EL (cell line): ENCODE measurements at regions not wholly inside any gene's neighbourhood (a gene's known extent, or its start where the extent isn't known, plus 50 kb on each side); places are given as distances from the start of the nearest gene placed in this dataset.
A peak's percentile ranks its signal among the peaks of the same experiment; 100 is the strongest.

Source experiments
- DNase-seq: peaks from one replicate; pipeline ENCODE4 v3.0.0-alpha.2; 2016

DNA sequence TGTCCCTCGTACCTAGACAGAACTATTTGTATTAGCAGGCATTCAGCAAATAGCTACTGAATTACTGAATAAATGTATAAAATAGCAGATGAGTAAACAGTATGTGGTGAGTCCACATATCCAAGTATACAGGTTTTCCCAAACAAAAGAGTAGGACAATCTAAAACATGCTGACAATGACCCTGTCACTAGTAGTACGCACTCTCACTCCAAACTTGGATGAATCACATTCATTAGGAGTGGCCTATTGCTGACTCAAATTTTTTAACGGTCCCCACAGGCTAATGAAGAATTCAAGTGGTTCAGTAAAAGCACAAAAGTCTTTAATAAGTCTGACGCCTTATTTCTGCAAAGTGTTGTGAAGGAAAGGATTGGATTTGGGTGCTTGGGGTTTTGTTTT lies 449.3 kb upstream of the THBS1 start:
- peak; percentile 42 for DNase-seq

DNA sequence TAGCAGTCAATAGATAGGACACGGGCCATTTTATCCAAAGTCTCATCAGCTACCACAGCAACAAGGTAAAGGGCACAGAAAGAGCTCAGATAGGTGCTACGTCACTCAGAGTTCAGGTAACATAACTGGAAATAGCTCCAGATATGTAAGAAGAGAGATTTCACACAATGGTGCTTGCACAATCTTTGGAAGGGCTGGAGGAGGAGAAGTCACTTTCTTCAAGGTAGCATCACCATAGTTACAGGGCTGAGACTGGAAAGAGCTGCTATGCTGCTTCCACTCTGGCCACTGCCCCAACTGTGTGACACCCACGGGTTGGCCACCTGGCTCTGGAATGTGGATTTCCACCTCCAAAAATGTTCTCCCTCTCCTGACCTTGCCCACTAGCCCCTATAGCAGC lies 448.8 kb upstream of the THBS1 start:
- DNase-seq: no peak

DNA sequence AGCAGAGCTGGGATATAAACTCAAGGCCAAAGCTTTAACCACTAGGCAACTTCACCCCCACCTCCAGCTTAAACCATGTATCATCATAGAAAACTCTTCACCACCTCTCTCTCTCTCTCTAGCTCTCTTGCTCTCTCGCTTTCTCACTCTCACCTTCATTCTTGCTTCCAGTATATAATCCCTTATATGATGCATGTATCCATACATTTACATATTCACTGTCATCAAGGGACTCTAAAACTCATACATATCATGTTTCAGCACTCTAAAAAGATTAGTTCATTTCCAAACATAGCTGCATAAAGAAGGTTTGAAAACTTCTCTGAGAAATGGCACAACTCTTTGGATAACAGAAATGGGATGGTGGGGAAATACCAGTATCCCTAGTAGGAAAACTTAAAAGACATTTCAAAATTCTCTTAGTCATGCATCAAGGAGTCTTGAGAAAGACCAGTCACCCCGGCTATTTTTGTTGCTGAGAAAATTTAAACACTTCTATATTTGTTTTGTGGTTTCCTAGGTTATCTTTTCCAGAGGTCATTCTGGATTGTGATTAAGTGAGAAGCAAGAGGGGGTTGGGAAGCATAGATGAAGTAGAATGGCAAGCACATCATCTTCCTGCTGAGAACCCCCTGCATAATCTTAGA lies 447.8 kb upstream of the THBS1 start:
- DNase-seq: peak; percentile 57

DNA sequence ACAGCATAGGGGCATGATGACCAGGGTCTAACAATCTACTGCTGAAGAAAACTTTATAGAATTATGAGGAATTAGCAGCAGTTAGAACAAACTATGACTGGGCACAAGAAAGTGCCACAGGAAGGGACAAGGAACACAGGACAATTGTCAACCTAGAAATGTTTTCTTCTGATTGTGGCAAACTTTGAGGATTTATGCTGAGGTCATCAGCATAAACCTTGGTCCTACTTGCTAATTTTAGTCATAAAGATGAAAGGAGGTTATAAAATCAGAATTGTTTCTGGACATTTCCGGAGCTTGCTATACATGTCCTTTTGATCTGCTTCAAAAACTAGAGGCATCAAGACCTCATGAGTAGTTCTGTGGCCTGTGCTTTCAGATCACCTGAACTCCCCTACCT lies 446.6 kb upstream of the THBS1 start:
- no peak for DNase-seq

DNA sequence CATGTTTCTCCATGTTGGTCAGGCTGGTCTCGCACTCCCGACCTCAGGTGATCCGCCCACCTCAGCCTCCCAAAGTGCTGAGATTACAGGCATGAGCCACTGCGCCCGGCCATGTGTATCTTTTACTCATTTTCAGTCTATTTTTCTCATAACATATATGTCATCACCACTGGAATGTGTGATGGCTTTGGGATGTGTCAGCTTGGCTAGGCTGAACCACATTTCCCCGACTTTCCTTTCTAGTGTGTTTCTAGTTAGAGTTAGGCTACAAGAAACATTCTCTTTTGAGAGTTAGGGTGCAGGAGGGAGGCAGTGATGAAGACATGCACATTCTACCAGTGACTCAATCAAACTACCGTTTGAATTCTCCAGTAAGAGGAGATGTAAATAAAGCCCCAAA lies 444.9 kb upstream of the THBS1 start:
- peak; percentile 90 for DNase-seq

DNA sequence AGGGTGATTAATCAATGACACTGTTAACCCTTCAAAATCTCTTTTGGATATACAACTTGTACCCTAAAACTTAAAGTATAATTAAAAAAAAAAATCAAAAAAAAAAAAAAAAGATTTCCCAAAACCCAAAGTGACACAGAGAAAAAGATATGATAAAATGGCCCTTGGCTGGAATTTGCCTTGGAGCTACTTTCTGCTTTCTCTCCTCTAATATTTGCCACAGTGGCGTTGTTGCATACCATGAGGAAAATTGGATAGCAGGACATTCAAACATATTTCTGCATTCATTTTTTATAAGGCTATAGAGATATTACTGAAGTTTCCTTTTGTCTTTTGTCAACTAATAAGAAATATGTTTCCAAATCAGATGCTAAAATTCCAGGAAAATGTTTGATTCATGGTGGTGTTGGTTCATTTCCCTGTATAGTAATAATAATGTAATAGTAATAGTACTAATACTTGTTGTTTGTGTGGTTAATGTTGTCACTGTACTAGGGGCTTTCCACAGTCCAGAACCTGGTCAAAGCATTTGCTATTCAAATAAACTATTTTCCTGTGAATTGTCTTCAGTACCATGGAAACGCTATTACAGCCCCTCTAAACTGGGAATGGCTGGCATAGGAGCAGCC lies 441.3 kb upstream of the THBS1 start:
- DNase-seq: peak; percentile 31

DNA sequence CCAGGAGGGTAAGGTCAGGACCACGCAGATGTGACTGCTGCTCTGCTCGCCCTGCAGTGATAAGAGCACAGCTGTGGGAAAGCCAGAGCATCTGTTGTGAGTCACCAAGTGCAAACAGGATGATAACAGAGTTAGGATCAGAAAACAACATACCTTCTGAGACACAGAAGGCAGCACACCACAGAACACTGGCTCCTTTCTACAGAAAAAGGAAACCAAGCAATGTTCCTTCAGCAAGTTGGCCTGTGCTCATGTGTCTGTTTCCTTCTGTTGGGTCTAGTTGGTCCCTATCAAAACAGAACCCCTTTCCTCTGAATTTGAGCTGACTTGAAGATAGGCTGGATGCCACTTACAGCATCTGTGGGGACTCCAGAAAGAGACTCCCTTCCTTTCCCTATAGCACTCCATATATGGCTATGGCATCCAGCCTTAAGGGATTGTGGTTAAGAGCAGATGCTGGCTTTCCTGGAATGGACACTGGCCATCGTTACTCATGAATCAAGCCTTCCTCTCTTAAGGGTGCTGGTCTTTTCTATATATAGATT lies 440.7 kb upstream of the THBS1 start:
- peak; percentile 96 for DNase-seq

DNA sequence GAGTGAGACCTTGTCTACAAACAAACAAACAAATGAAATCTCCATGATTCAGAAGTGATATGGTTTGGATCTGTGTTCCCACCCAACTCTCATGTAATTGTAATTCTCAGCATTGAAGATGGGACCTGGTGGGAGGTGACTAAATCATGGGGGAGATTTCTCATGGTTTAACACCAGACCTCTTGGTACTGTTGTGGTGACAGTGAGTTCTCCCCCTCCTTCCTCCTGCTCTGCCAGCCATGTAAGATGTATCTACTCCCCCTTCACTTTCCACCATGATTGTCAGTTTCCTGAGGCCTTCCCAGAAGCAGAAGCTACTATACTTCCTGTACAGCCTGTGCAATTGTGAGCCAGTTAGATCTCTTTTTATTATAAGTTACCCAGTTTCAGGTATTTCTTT lies 438.4 kb upstream of the THBS1 start:
- DNase-seq: no peak

DNA sequence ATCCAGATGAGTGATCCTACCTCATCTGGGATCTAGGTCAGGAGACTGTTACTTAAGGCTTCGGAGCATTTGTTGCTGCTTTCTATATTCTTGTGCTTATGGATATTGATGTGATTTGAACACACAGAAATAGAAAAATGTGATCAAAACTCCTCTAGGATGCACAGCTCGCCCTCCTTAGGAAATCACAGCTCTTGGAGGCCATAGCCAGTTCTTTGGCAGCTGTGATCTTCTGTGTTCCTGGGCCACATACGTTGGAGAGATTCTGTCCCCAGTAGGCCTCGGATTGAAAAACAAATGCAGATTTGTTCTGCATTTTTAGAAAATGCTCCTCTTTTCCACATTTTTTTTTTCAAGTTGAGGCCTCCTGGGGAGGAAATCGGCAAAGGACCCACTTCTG lies 437.4 kb upstream of the THBS1 start:
- DNase-seq: no peak

DNA sequence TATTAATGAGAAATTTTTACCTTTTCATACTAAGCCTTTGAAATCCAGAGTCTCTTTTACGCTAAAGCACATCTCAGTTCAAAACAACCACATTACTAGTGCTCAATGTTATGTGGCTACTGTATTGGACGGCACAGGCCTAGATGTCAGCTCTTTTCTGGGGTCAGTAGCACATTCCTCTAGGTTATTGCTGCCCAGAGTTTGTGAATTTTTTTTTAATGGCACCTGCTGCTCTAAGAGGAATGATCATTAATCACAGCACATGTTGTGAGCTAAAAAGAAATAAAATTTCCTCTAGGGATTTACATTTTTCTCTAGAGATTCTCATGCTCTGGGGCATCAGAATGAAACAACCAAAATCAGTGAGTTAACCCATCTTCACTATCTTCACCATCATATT lies 436.8 kb upstream of the THBS1 start:
- DNase-seq: no peak

DNA sequence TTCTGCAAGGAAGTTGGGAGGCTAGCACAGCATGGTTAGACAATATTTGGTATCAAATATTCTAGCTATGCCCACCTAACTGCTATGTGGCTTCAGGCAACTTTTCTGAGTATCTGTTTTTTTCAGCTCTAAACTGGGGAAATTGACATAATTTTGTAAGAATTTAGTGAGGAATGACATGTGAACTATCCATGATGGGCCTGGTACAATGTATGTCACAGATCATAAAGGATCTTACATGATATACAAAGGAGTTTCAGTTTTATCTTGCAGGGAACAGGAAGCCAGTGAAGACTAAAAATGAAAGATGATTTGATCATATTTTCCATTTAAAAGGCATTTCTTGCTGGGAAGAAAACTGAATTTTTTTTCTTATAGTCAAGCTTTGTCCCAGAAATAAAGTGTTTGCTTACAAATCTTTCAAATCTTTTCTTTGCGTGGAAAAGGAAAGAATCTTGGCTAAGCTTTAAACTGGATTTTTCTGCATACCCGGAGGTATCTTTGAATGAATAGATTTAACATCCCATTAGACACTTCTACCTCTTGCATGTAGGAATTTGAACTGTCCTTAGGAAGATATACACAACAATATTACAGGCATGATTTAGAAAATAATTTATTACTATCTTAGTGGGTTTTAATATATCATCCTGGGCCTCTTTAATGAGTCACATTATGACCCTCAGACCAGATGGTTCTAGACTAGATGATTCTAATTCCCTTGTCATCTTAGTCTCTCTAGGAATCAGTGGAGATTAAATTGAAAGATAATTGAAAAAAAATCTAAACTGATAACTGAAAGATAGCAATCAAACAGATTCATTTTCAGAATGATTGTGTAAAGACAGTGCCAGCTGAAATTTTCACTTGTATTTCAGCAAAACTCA lies 436.0 kb upstream of the THBS1 start:
- DNase-seq: peak; percentile 40

DNA sequence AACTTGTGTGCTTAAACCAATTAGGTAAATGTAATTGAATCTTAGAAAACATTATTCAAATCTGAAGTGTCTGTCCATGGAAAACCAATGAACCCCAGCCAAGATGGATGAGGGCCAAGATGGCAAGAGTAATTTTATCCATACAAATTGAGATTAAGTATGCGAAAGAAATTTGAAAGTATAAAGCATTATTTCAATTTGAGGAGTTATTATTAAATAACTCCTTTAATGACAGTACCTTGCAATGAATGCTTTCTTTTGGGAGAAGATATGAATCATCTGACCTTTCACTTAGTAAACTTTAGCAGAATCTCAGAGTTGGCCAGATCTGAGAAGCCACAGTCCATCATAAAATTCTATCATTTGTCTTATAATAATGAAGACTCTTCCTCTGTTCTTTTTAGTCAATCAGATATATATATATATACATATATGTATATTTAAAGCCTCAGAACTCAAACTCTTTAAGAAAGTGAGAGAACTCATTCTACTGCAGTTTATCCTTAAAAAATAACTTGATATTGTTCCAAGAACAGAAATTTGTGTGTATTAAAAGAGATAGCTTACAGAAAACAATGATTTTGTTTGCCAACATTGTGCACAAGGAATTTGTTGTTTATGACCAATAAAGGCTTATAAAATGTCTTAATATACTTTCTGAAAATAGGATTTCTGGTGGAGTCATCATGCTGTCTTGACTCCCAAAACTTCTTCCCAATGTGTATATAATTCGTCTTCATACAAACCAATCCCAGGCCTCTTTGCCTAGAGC lies 434.8 kb upstream of the THBS1 start:
- peak; percentile 56 for DNase-seq

DNA sequence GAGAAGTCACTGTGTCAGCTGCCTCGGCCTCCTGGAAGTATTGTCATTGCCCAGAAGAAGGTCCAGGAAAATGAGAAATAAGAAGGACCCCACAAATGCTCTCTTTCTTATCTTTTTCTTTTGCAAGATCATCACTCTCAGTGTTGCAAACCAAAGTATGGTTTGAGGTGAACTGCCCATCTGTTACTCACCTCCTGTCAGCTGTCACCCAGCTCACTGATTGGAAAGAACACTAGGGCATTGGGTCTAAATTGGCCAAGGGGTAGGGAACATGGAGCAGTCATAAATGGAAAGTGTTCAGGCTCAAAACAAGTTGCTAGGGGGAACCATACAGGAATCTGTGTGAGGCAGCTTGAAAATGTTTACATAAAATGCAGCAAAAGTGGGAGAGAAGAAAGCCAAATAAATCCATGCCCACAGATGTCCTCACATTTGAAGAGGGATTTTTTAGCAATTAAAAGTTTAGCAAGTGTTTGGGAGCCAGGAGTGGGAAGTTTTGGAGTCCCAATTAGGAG lies 431.2 kb upstream of the THBS1 start:
- no peak for DNase-seq

DNA sequence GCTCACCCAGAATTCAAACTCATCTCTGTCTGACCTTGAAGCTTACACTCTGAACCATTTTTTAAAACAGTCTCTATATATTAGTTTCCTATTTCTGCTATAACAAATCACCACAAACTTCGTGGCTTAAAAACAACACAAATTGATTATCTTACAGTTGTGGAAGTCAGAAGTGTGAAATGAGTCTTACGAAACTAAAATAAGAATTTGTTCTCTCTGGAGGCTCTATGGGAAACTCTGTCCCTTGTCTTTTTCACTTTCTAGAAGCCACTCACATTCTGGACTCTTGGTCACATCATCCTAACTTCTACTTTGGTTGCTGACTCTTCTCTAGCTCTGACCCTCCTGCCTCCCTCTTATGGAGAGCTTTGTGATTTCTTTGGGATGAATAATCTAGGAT lies 429.3 kb upstream of the THBS1 start:
- DNase-seq: no peak

DNA sequence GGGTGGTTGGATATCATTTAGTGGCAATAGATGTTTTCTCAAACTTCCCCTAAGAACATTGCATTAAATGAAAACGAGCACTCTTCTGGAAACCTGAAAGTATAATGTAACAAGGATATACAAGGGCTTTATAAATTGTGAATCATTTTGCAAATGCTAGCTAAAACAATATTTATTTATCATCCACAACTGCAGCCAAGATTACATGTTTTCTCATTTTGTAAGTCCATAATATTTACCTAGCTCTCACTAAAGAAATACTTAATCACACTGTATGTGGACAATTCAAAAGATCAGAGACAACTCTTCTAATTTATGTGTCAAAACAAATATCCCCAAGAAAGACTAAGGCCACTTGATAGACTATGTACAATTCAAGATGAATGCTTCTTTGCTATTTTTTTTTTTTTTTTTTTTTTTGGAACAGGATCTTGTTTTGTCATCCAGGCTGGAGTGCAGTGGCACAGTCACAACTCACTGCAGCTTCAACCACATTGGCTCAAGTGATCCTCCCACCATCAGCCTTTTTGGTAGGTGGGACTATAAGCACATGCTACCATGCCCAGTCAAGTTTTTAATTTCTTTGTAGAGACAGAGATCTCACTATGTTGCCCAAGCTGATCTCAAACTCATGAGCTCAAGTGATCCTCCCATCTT lies 427.7 kb upstream of the THBS1 start:
- DNase-seq: no peak

DNA sequence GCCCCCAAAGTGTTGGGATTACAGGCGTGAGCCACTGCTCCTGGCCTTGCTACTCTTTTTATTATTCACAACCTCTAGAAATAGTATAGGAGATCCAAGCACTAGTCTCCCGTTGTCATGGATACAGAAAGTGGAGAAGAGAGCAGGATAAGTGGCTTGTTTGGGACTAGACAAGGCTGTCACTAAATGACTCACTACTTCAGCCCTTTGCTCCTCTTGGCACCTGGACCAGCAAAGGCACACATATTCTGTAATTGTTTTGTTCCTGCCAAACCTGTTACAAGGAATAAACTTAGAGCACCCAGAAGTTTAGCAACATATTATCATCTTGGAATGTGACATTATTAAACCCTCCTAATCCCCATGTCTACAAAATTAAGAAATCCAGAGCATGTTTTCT lies 427.2 kb upstream of the THBS1 start:
- DNase-seq: no peak

DNA sequence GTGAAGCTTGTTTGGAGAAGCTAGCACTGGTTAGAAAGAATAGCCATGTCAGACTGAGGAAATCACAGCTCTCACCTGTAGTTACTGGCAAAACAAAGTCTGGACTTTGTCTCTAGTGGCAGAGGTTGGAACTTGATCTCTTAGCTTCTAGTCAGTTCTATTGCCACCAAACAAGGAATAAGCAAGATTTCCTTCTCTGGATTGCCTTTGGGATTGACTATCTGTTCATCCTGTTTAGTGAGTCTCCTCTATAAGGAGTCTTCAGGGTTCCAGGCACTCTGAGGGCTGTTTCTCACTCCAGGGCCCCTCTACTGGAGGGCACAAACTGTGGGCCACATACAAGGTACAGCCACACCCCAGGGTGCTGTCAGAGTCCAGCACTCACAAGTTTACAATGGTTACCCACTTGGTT lies 426.6 kb upstream of the THBS1 start:
- DNase-seq: no peak

DNA sequence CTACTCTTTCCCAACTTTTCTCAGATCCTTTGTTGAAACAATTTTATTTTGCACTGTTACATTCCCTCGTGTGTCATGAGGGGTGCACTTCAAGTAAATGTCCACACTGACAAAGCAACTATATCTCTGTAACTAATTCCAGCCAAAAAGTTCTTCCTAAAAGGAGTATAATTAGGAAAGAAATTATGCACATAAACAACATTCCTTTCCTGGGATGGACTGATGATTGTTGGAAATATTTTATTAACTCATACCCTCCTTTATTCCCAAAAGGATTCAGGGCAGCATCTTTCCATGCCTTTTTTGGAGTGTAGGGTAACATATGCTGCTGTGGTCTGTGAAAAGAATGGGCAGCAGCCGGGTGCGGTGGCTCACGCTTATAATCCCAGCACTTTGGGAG lies 426.1 kb upstream of the THBS1 start:
- no peak for DNase-seq

DNA sequence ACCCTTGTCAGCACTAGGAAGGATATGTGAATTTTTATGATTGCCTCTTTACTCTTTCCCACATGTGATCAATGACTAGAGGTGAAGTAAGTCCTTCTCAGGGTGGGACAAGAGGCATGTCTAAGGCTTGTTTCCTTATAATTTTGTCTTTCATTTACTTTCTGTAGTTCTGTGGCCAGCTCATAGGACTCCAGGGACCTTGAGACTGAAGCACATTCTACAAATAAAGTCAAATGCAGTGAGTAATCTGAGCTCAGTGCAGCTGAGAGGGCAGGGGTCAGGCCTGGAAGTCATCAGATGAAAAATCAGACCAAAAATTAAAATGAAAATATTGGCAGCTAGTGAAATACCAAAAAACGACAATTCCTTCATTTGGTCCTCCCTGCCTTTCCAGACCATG lies 424.7 kb upstream of the THBS1 start:
- DNase-seq: no peak

DNA sequence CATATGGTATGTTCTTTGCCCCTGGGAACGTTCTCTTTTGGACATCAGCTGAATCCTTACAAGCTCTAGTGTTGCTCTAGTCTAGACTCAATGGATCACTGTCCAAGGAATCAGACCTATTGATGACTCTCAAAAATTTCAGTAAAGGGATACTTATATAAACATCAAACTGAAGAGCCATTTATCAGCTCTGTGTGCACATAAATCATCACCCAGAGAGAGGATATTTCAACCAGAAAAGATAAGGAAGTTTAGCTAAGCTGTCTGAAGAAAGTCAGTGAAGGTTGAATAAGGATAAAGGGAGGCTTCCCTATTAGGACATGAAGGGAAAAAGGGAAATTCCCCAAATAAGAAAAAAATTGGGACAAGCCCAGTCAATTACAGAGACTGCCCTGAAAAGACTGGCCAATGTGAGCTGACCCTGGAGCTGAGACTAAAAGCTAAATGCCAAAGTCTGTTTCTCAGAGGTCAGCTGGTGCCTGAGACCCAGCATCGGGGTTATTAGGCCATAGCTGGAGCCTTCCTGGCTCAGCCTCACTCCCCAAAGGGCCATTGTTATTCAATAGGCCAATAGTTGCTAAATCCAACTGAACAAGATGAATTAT lies 424.1 kb upstream of the THBS1 start:
- no peak for DNase-seq

DNA sequence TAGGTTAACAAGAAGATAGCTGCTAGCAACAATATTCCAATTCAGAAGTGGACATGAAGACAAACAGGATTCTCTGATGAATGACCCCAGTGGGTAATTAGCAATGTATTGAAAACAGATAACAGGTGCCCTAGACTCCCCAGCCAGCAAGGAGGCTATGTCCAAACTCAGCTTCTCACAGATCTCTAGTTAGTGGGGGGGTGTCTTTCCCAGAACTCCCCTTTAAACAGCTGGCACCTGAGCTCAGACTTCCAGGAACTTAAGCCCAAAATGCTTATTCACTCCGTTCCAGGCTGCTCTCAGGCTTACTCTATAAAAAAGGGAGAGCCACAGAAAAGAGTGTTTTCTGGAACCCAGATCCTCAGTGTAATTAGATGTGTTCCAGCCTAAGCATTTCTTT lies 423.0 kb upstream of the THBS1 start:
- no peak for DNase-seq

DNA sequence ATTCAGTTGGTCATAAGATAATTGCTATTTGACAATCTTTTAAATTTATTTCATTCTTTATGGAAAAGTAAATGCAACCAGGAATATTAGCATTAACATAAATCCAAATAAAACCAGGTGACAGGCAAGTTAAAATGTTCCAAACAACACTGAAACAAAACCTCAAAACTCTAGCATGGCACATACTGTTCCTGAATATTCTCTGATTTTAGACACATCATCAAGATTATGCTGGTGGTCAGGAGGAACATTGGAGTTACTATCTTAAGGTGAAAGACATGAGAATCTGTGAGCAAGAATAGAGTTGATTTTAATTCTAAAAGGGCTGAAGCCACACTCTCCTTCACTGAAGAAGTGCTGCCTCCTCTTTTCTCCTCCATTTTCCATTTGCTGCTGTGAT lies 421.0 kb upstream of the THBS1 start:
- no peak for DNase-seq
